GM21390 (cell line): ENCODE measurements at regions not wholly inside any gene's neighbourhood (a gene's known extent, or its start where the extent isn't known, plus 50 kb on each side); places are given as distances from the start of the nearest gene placed in this dataset.
"Not testable (repeated sequence)": the region's sequence is repeated elsewhere in the genome, so short reads cannot be mapped to it uniquely, and the experiment has no call there.

ENCODE experiments used
- ATAC-seq: cut with Tn5 transposase; IDR thresholded peaks from one replicate; pipeline ENCODE4 v1.9.1; 2021; ENCODE audit not compliant: unreplicated experiment

DNA sequence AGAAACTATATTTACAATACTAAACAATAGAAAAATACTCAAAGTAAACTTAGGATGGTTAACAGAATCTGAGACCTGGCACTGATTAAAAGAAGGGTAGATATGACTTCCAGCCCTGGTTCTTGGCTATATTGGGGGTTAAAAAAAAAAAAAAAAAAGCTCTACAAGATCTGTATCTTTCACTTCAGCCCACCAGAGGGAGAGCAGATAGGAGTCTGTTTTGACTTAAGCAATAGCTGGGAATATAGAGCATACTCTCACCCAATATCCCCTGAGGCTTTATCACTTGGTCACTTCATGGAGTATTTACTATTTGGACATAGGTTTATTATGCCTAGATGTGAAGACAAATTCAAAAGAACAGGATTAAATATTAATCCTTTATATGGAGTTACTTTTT, 598.9 kb upstream of the LINC00305 start:
- ATAC-seq = no peak

DNA sequence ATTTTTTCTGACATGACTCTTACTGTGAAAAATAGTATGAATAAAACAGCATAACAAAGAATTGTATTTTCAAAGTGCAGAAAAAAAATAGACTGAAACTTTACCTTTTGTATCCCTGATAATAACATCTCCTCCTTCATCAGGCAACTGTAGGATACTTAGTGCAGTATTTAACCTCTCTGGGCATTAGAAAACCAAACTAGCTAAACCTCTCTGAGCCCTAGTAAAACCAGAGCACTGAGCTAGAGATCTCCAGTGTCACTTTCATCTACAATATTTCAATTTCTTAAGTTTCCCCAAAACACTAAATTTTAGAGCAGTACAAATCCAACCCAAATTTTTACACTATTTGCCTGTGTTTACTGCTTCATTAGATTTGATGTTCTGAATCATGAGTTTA, 594.0 kb upstream of the LINC00305 start:
- ATAC-seq = no peak

DNA sequence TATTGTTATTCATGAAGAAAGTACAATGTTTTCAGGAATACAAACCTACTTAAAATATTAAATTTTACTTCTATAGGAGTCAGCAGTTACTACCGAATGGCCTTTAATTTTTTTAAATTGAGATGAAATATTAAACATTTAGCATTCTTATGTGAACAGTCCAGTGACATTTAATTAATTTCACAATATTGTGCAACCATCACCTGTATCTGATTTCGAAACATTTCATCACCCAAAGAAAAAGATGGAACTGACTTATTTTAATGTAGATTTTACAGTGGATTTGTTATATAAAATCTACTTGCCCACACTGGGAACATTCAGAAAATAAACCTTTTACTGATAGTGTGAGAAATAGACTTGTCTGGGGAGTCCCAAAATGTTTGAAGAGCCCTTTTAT, 585.2 kb upstream of the LINC00305 start:
- ATAC-seq = no peak

DNA sequence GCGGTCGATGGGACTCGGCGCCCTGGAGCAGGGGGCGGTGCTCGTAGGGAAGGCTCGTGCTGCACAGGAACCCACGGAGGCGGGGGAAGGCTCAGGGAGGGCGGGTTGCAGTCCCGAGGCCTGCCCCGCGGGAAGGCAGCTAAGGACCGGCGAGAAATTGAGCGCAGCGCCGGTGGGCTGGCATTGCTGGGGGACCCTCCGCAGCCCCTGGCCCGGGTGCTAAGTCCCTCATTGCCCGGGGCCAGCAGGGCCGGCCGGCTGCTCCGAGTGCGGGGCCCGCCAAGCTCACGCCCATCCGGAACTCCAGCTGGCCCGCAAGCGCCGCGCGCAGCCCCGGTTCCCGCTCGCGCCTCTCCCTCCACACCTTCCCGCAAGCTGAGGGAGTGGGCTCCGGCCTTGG, 576.8 kb upstream of the LINC00305 start:
- ATAC-seq = not testable (repeated sequence)

DNA sequence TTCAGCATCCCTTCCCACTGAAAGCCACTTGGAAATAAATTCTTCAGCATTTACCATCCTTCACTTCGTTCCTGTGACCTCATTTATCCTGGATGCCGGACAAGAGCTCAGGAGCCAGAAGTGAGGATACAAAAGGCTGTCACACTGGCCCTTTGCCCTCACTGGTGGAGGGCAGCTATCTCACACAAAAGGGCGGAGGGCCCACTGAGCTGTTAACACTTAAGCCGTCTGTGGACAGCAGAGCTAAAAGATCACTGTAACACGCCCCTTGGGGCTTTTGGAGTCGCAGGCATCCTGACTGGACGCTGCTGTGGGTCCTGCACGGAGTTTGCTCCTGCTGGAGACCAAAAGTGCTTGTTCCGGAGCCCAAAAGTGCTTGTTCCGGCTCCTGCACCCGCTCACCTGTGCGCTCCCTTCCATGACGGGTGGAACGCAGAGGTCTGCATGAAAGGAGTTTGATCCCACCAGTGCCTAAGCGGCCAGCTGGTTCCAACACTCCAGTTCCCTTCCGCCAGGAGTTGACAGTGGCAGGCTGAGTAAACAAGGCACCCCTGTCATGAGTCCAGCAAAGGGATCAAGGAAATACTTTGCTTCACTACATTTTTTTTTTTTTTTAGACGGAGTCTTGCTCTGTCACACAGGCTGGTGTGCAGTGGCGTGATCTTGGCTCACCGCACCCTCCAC, 572.0 kb upstream of the LINC00305 start:
- ATAC-seq = no peak

DNA sequence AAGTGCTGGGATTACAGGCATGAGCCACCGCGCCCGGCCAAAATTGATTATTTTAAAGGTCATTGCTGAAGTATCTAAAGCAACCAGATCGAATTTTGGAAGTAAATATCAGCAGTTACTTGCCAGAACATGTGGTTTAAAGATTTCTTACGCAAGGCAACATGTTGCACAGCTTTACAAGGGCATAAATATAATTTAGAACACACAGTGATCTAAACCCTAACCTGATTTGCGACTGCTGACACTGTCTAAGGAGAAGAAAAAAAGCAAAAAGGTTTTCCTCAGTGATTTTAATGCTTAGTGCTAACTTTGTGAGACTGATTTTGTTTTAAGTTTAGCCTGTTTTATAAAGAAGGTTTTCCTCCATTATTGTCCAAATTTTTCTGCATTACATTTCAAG, 569.9 kb upstream of the LINC00305 start:
- ATAC-seq = no peak

DNA sequence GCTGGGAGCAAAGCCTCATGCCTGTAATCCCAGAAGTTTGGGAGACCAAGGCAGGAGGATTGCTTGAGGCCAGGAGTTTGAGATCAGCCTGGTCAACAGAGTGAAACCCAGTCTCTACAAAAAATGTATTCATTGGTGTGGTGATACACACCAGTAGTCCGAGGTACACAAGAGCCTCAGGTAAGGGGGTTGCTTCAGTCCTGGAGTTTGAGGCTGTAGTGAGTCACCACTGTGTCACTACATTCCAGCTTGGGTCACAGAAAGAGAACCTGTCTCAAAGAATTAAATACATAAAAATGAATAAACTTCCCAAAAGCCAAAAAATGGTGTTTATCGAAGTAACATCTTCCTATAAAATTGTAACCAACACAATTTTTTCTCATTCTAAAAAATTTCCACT, 568.1 kb upstream of the LINC00305 start:
- no peak for ATAC-seq

DNA sequence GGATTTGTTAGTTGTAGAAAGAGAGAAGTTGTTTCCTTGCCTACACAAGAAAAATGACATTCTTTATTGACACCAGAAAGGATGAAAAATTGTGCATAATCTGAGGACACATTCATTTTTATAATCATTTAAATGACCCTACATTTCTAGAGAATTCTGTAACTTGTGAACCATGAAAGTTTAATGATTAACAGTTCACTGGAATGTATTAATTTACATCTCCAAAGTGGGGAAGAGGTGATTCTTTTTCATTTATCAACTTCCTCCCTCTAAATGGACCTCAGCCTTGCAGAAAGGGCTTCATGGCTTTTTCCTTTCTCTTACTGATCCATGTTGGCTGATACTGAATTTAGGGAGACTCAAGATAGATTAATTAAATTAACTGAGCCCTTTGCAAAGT, 565.2 kb upstream of the LINC00305 start:
- no peak for ATAC-seq

DNA sequence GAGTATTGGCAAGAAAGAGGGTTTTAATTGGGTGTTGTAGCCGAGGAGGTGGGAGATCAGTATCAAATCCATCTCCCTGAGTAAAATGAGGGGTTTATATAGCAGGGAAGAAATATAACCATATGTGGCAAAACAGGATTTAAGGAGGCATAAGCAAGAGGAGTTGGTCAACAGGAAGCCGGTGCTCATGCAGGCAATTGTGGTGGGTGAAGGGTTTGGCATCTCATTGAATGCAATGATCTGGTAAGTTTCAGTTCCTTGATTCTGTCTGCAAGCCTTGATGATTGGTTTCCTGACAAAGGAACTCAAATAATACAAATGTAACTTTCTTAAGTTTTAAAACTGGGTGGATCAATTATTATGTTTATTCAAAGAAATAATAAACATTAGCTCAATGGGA, 564.4 kb upstream of the LINC00305 start:
- peak; percentile 96 for ATAC-seq

DNA sequence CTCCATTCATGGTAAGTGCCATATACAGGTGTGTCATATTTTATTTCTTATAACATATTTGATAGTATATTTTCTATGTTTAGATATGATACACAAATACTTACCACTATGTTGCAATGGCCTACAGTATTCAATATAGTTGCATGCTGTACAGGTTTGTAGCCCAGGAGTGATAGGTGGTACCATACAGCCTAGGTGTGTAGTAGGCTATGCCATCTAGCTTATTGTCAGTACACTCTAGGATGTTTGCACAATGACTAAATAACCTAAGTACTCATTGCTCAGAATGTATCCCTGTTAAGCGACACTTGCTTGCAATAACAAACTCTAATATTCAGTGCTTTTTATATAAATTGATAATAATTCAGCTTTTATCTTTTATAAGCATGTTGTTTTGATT, 563.1 kb upstream of the LINC00305 start:
- ATAC-seq = no peak

DNA sequence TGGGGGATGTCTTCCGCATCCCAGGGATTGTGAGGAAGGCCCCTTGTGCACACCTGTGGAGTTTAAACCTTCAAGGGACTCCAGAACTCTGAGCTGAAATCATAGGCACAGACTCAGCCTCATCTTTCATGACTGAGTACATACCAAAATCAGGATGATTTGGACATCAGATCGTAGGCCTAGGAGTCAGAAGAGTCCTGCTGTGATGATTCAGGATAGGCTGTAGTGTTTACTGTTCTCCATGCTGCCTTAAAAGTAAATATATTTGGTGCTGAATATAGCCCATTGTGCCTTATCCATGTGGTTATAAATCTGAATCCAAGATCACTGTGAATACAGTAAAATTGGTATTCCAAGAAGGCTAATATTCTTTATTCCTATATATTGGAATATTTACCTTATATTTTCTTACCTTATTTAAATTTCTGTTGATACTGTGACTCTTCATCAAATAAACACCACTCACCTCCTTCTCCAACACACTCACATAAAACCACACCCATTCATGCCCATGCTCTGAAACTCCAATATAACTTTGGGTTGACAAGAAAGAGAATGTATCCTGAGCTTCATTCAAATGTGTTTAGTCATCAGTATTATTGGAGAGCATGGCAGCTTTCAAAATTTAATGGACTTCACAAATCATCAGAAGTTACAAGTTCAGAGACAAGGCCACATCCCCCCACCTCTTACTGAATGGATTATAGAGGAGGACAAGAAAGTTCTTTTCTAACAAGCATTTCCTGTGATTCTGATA, 561.4 kb upstream of the LINC00305 start:
- ATAC-seq = no peak

DNA sequence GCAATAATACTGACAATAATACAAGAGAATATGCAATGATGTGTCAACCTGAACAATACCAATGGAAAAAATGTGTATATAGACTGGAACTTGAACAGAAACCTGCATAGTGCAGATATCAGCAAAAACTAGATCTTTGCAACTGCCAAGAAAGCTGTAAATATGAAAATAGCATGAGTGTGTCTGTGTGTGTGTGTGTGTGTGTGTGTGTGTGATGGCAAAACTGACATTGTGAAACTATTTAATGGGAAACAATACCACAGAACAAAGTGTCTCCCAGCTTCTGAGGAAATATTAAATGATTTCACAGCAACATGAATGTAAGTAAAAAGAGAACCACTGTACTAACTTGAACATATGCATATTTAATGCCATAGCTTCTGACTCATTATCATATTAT, 558.2 kb upstream of the LINC00305 start:
- ATAC-seq = no peak

DNA sequence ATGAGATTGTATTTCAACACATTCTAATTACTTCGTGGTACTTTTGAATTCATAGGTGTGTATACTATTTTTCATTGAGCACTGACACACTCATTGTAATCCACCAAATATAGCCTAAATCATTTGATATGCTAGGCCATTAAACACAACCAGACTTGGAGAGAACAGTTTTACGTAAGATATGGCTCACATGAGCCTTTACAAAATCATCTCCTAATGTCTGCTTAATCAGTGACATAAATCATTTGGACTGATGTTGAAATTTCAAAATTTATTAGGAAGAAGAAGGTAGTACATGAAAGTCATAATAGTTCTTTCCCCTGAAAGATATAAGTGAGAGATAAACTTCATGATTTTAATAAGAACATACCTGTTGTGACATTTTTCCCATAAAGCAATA, 550.2 kb upstream of the LINC00305 start:
- no peak for ATAC-seq

DNA sequence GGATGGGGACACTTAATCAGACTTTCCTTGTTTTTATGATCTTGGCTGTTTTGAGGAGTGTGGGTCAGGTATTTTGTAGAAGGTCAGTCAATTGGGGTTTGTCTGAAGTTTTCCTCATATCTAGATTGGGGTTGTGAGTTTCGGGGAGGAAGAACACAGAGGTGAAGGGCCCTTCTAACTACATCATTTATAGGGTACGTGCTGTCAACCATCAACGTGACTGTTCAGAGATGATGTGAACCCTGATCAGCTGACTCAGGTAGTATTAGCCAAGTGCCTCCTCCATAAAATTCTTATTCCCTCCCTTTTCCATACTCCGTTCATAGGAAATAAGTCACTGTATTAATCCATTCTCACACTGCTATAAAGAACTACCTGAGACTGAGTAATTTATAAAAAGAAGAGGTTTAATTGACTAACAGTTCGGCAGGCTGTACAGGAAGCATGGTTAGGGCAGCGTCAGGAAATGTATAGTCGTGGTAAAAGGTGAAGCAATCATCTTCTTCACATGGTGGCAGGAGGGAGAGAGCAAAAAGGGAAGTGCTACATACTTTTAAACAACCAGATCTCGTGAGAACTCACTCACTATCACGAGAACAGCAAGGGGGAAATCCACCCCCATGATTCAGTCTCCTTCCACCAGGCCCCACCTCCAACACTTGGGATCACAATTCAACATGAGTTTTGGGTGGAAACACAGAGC, 547.1 kb upstream of the LINC00305 start:
- ATAC-seq = no peak

DNA sequence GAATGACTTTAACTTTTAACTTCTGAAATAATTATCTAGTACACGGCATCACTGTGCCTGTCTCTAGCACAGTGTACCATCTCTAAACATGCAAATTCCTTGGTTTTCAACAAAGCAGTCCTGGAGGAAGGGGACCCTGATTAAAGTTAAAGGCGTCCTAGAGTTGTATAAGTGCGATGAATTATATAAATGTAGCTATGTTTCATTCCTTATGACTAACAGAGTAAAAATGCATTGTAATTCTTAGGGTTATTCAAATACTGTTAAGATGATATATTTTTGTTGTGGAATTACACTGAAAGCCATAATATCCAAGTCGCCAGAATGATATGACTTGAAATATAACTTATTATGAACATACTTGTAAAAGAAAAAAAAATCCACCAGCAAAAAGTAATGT, 544.9 kb upstream of the LINC00305 start:
- ATAC-seq = no peak

DNA sequence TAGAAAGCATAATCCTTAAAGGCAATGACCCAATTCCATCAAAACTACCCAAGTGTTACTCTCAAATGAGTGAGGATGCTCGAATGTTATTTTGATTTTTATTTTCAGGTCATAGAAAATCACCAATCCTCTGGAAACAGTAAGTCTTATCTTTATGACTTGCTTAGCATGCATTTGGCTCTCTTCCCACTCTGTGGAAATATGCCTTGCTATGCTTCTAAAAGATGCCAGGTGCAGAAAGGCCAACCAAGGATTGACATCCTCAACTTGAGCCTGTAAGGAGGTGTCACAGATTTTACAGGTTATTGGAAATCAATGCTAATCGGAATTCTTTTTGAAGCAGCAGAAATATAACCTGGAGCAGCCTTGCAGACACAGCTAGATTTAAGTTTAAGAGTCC, 543.9 kb upstream of the LINC00305 start:
- no peak for ATAC-seq

DNA sequence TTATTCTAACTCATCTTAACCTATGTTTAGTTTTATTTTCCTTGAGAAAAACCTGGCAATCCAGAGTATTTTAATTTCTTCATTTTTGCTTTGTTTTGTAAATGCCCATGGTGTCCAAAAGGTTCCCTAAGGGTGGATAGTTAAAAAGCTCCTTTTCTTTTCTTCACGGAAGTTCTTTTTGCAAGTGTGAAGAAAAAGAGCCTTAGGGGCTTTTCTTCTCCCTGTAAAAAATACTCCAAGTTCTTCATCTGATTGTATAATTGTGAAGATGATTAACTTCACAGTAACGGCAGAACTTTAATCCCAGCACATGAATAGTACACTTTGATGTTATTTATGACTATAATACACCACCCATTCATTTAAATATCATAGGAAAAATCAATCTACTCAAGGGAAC, 530.2 kb upstream of the LINC00305 start:
- no peak for ATAC-seq

DNA sequence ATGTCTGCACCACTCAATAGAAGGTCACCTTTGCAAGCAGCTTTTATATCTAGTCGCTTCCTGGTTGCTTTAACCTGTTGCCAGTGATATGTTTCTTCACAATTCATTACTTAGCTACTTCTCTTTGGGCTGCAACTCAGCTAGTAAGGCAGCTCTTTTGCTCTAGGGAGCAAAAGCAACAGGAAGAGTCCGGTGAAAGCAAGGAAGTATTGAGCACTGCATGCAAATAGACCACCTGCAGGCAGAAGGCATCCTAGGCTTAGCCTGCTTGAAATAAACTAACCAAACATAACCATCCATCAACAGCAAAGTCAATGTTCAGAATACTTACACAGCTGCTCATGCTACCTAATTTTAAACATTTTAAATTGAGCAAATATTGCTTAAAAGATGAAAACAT, 529.2 kb upstream of the LINC00305 start:
- ATAC-seq = no peak

DNA sequence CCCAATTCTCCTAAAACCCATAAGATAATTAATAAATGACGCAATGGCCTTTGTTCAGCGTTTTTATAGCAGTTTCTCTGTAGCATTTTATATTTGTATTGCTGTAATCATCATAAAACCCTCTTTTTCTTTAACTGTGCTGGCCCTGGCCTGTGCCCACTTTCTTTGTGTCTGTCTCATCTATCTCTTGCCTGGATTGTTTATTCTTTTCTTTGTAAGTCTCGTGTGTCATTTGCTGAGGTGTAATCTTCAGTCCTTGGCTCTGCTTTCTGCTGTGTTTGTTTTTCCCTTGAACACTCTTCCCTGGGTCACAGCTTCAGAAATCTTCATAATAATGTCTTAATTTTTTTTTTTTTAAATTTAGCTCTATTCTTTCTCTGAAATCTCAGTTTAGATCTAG, 525.8 kb upstream of the LINC00305 start:
- no peak for ATAC-seq

DNA sequence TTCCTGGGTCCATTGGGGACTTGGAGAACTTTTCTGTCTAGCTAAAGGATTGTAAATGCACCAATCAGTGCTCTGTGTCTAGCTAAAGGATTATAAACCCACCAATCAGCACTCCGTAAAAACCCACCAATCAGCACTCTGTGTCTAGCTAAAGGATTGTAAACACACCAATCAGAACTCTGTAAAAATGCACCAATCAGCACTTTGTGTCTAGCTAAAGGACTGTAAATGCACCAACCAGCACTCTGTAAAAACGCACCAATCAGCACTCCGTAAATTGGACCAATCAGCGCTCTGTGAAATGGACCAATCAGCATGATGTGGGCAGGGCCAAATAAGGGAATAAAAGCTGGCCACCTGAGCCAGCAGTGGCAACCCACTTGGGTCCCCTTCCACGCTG, 522.4 kb upstream of the LINC00305 start:
- not testable (repeated sequence) for ATAC-seq

DNA sequence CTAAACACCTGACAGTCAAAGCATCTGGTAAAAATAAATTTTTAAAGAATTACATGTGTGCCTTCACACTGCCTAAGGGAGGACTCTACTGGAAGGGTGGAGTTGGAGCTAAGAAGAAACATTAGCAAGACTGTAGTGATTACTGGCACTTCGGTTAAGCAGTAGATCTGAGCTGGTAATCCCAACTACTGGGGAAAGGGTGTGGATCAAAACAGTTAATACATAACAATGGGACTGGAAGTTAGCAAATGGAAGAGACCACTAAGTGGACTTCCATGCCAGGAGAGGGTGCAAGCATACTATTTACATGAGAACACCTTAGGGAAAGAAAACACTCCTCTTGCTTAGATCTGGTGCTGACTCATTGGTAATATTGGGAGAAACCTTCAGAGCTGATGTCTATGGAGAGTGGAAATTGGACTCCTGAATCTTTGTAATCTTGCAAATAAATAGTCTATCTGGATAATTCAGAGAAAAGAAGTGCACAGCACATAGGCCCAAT, 519.6 kb upstream of the LINC00305 start:
- ATAC-seq = no peak

DNA sequence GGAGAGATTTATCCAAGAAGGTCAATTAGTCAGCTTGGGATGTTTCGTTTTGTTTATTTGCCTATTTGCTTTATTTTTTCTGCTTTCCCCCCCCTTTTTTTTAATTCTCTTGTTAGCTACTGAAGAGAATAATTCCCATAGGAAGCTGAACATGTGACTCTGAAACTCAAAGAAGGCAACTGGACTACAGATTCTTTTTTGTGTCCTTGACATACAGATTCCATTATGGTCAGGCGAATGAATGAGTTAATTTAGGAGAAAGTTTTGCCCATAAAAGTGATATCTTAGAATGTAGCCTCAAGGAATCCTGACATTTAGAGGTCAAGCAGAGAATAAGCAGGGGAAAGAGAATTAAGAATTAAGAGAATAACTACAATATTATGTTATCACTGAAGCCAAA, 514.2 kb upstream of the LINC00305 start:
- ATAC-seq = no peak
